Adrenal gland (tissue), 5 donors: ENCODE measurements at regions not wholly inside any gene's neighbourhood (a gene's known extent, or its start where the extent isn't known, plus 50 kb on each side); places are given as distances from the start of the nearest gene placed in this dataset.

Source experiments
- POLR2A ChIP-seq, 2 donors: fragments of 450-650 bp; IDR thresholded peaks; one replicate each; pipeline ENCODE4 v1.6.1; 2017; ENCODE audit warnings: antibody characterized with exemption in 2 of 2, mild to moderate bottlenecking in 2 of 2, moderate library complexity in 1 of 2
- TF ChIP-seq, protein P1 (sequence below), 6 experiments: fragments of 450-650 bp in 4 of 6; fragments of 200-600 bp in 2 of 6; sonication (generic) in 1 of 6; IDR thresholded peaks; 1 replicate in 5 of 6; 2 replicates in 1 of 6; pipeline versions ENCODE4 v1.5.1 to v1.8.0; 2016 to 2021; ENCODE audit warnings: antibody characterized with exemption in 6 of 6, mild to moderate bottlenecking in 2 of 6, moderate library complexity in 1 of 6
- donor health status: DM: no; HTN: no; CAD: no.

DNA sequence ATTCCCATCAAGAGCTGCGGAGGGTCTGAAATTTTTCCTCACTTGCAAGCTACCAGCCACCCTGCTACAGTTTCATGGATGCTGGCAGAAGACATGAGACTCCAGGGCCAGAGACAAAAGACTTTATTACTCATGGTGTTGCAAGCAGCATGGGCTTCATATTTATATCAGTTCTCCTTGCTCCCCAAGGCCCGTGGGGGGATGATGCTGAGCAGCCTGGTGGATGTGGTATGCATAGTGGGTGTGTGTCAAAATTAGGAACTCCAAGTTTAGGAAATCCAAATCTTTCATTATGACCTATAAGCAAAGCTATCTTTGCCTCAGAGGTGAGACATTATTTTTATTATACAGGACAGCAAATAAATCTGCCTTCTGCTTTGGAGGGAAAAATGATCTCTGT lies 105.7 kb upstream of the ALDH1B1 start:
- no peak for TF ChIP-seq POLR2A (IDR thresholded peaks at IDR 0.05)
- TF ChIP-seq, protein P1, sequence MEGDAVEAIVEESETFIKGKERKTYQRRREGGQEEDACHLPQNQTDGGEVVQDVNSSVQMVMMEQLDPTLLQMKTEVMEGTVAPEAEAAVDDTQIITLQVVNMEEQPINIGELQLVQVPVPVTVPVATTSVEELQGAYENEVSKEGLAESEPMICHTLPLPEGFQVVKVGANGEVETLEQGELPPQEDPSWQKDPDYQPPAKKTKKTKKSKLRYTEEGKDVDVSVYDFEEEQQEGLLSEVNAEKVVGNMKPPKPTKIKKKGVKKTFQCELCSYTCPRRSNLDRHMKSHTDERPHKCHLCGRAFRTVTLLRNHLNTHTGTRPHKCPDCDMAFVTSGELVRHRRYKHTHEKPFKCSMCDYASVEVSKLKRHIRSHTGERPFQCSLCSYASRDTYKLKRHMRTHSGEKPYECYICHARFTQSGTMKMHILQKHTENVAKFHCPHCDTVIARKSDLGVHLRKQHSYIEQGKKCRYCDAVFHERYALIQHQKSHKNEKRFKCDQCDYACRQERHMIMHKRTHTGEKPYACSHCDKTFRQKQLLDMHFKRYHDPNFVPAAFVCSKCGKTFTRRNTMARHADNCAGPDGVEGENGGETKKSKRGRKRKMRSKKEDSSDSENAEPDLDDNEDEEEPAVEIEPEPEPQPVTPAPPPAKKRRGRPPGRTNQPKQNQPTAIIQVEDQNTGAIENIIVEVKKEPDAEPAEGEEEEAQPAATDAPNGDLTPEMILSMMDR (IDR thresholded peaks at IDR 0.05), result no peak
